H1 (cell line): ENCODE measurements at regions not wholly inside any gene's neighbourhood (a gene's known extent, or its start where the extent isn't known, plus 50 kb on each side); places are given as distances from the start of the nearest gene placed in this dataset.

Experiments
- CTCF ChIA-PET: fragments of 300-600 bp; sonication (Branson Sonifier 250); formaldehyde crosslinking; loops from one replicate; lab custom pipeline; 2021; ENCODE audit not compliant: partially characterized antibody; lab: Charles Lee
- POLR2A ChIA-PET: fragments of 300-600 bp; sonication (Branson Sonifier 250); formaldehyde crosslinking; loops from one replicate; lab custom pipeline; 2021; ENCODE audit warnings: inconsistent platforms; ENCODE audit not compliant: partially characterized antibody; lab: Charles Lee
- DNase-seq, 2 experiments: peaks; one replicate each; pipeline versions ENCODE4 v3.0.0 to v3.0.0-alpha.2; 2010 to 2022; ENCODE audit warnings: low spot score in 2 of 2, low read depth in 1 of 2, mixed read lengths in 1 of 2
- FAIRE-seq: peaks from 2 replicates; lab custom pipeline; 2011; peaks lifted over from hg19 to GRCh38; lab: Jason Lieb, UNC
- H2AFZ ChIP-seq: 2 replicates; pipeline ENCODE4 v1.8.1; 2012; ENCODE audit warnings: low read length, inconsistent platforms
- H2AK5ac ChIP-seq: 2 replicates; pipeline ENCODE4 v1.6.1; 2013; ENCODE audit warnings: low read depth, low read length
- H2BK120ac ChIP-seq: replicated peaks from 2 replicates; pipeline ENCODE3; 2013; ENCODE audit warnings: low read depth, low read length, inconsistent platforms
- H2BK12ac ChIP-seq: 2 replicates; pipeline ENCODE4 v1.6.1; 2013; ENCODE audit warnings: low read depth, low read length
- H2BK15ac ChIP-seq: 2 replicates; pipeline ENCODE4 v1.6.1; 2013; ENCODE audit warnings: low read length
- H2BK20ac ChIP-seq: 2 replicates; pipeline ENCODE4 v1.6.1; 2013; ENCODE audit warnings: low read length
- H2BK5ac ChIP-seq: 2 replicates; pipeline ENCODE4 v1.6.1; 2013; ENCODE audit warnings: low read depth, low read length
- H3K14ac ChIP-seq: 2 replicates; pipeline ENCODE4 v1.6.1; 2013; ENCODE audit warnings: inconsistent platforms; ENCODE audit not compliant: insufficient read length
- H3K18ac ChIP-seq: 2 replicates; pipeline ENCODE4 v1.6.1; 2013; ENCODE audit warnings: low read length; ENCODE audit errors: extremely low read depth
- H3K23ac ChIP-seq: 2 replicates; pipeline ENCODE4 v1.6.1; 2013; ENCODE audit warnings: inconsistent platforms; ENCODE audit not compliant: insufficient read length
- H3K23me2 ChIP-seq: 2 replicates; pipeline ENCODE4 v1.6.1; 2013; ENCODE audit warnings: low read depth, low read length
- H3K27ac ChIP-seq: 2 replicates; pipeline ENCODE4 v1.6.1; 2011; ENCODE audit warnings: low read depth, low read length, inconsistent platforms
- H3K27me3 ChIP-seq, 4 experiments: replicated peaks in 1 of 4; 1 replicate in 1 of 4; 2 replicates in 3 of 4; pipeline versions ENCODE4 v1.6.1 to v1.8.1; 2011 to 2013; ENCODE audit warnings: low read length in 3 of 4, mild to moderate bottlenecking in 3 of 4, inconsistent platforms in 2 of 4, mixed read lengths in 2 of 4, moderate library complexity in 1 of 4; ENCODE audit not compliant: control insufficient read depth in 3 of 4, insufficient read depth in 3 of 4; ENCODE audit errors: extremely low read depth in 1 of 4
- H3K36me3 ChIP-seq, 4 experiments: 2 replicates each; pipeline versions ENCODE4 v1.6.1 to v1.8.1; 2011 to 2013; ENCODE audit warnings: mild to moderate bottlenecking in 4 of 4, low read length in 3 of 4, moderate library complexity in 2 of 4, control low read depth in 1 of 4, inconsistent platforms in 1 of 4; ENCODE audit not compliant: insufficient read depth in 4 of 4, control insufficient read depth in 2 of 4
- H3K4ac ChIP-seq: replicated peaks from 2 replicates; pipeline ENCODE3; 2013; ENCODE audit warnings: low read length, low read depth, mixed read lengths, inconsistent platforms; ENCODE audit not compliant: insufficient read length
- H3K4me1 ChIP-seq, 4 experiments: replicated peaks in 1 of 4; 1 replicate in 1 of 4; 2 replicates in 3 of 4; pipeline versions ENCODE4 v1.6.1 to v1.8.1; 2011 to 2013; ENCODE audit warnings: low read length in 3 of 4, inconsistent platforms in 2 of 4, mixed read lengths in 1 of 4; ENCODE audit not compliant: insufficient read depth in 4 of 4, control insufficient read depth in 3 of 4
- H3K4me2 ChIP-seq, 2 experiments: 2 replicates each; pipeline versions ENCODE4 v1.6.1 to v1.8.1; 2011 to 2013; ENCODE audit warnings: low read depth in 2 of 2, low read length in 2 of 2, control low read depth in 1 of 2, inconsistent platforms in 1 of 2, mild to moderate bottlenecking in 1 of 2; ENCODE audit not compliant: insufficient read depth in 1 of 2
- H3K4me3 ChIP-seq, 4 experiments: fragments of 200-600, 300-600 bp in 1 of 4; sonication (generic), shearing (Covaris generic), sonication (Bioruptor Twin) in 1 of 4; 2 replicates each; pipeline versions ENCODE4 v1.5.1 to v1.8.1; 2011 to 2016; ENCODE audit warnings: low read length in 4 of 4, low read depth in 3 of 4, control low read depth in 2 of 4, inconsistent platforms in 2 of 4, mild to moderate bottlenecking in 2 of 4, mixed read lengths in 1 of 4, moderate library complexity in 1 of 4; ENCODE audit not compliant: insufficient read depth in 2 of 4; ENCODE audit errors: extremely low read depth in 1 of 4
- H3K56ac ChIP-seq: replicated peaks from 2 replicates; pipeline ENCODE3; 2013; ENCODE audit warnings: low read depth, mild to moderate bottlenecking, mixed read lengths, low read length, inconsistent platforms; ENCODE audit not compliant: insufficient read length
- H3K79me1 ChIP-seq: 2 replicates; pipeline ENCODE4 v1.6.1; 2013; ENCODE audit warnings: low read depth, low read length, control low read depth
- H3K79me2 ChIP-seq, 2 experiments: 2 replicates each; pipeline versions ENCODE4 v1.6.1 to v1.8.1; 2012 to 2013; ENCODE audit warnings: low read length in 2 of 2, mild to moderate bottlenecking in 2 of 2, inconsistent platforms in 1 of 2; ENCODE audit not compliant: insufficient read depth in 2 of 2, control insufficient read depth in 1 of 2
- H3K9ac ChIP-seq, 4 experiments: replicated peaks in 1 of 4; 1 replicate in 1 of 4; 2 replicates in 3 of 4; pipeline versions ENCODE4 v1.6.1 to v1.8.1; 2011 to 2013; ENCODE audit warnings: low read depth in 3 of 4, low read length in 3 of 4, control low read depth in 2 of 4, mild to moderate bottlenecking in 2 of 4, moderate library complexity in 2 of 4, inconsistent platforms in 1 of 4; ENCODE audit errors: extremely low read depth in 1 of 4
- H3K9me3 ChIP-seq, 2 experiments: 2 replicates each; pipeline versions ENCODE4 v1.6.1 to v1.8.1; 2012 to 2013; ENCODE audit warnings: mild to moderate bottlenecking in 2 of 2, moderate library complexity in 2 of 2, control low read depth in 1 of 2, inconsistent platforms in 1 of 2, low read depth in 1 of 2, low read length in 1 of 2, mixed read lengths in 1 of 2; ENCODE audit not compliant: insufficient read depth in 2 of 2
- H4K20me1 ChIP-seq, 2 experiments: replicated peaks in 1 of 2; 2 replicates each; pipeline versions ENCODE3 to v1.8.1; 2011 to 2013; ENCODE audit warnings: inconsistent platforms in 2 of 2, low read length in 2 of 2, mild to moderate bottlenecking in 1 of 2; ENCODE audit not compliant: insufficient read depth in 2 of 2, control insufficient read depth in 1 of 2
- H4K5ac ChIP-seq: 2 replicates; pipeline ENCODE4 v1.6.1; 2013; ENCODE audit warnings: low read length, low read depth, mixed read lengths, inconsistent platforms; ENCODE audit not compliant: insufficient read length
- H4K8ac ChIP-seq: 2 replicates; pipeline ENCODE4 v1.8.0; 2013; ENCODE audit warnings: mild to moderate bottlenecking, moderate library complexity, low read length, inconsistent platforms; ENCODE audit not compliant: insufficient read depth; ENCODE audit errors: extremely low read depth
- H4K91ac ChIP-seq: replicated peaks from 2 replicates; pipeline ENCODE3; 2013; ENCODE audit warnings: low read length, mixed read lengths, inconsistent platforms; ENCODE audit not compliant: insufficient read length
- ASH2L ChIP-seq: fragments of 200-600, 300-600 bp; sonication (generic); IDR thresholded peaks from one replicate; pipeline ENCODE4 v1.7.1; 2017; ENCODE audit warnings: low read length
- CHD1 ChIP-seq: IDR thresholded peaks from 2 replicates; pipeline ENCODE4 v1.6.1; 2012; ENCODE audit warnings: low read depth, low read length, improper control_type of control experiment
- CHD2 ChIP-seq: IDR thresholded peaks from 2 replicates; pipeline ENCODE4 v1.6.1; 2012; ENCODE audit warnings: low read length, improper control_type of control experiment
- POLR2AphosphoS5 ChIP-seq: IDR thresholded peaks from 2 replicates; pipeline ENCODE4 v1.6.1; 2011; ENCODE audit warnings: low read depth, low read length
- WGBS, 2 experiments: shearing (Covaris generic) in 1 of 2; methylation state at CpG; one replicate each; pipeline versions ENCODE4 v1.1.6 to v1.1.7; 2013 to 2015; ENCODE audit warnings: low lambda C conversion rate in 2 of 2, mixed read lengths in 2 of 2, inconsistent platforms in 1 of 2, low coverage in 1 of 2, missing lambda C conversion rate in 1 of 2; ENCODE audit not compliant: insufficient replicate concordance in 2 of 2, insufficient coverage in 1 of 2, insufficient read length in 1 of 2; ENCODE audit errors: extremely low coverage in 1 of 2, missing lambda C conversion rate in 1 of 2; 5-methylcytosine and 5-hydroxymethylcytosine counted together

GRCh38 chr5:125503946-125504345 lies 757.5 kb upstream of the ZNF608 start:
- Histone ChIP-seq H3K9me3 (0 out of 4 replicates have a peak, but pooled peaks cover 0 to 3% of the 10 kb centered on the region in 2 experiments), H3K79me1 (no peaks in the 10 kb centered on the region), H3K23ac (no peak overlapping the region), H3K4me3 (no peak overlapping the region), H4K20me1 (no peaks in the 10 kb centered on the region), H3K18ac (no peak overlapping the region), H3K4me2 (no peak overlapping the region), H4K91ac (no peak overlapping the region), H3K9ac (no peak overlapping the region), H3K79me2 (no peaks in the 10 kb centered on the region), H3K4ac (no peak overlapping the region)
- WGBS, 2 experiments, result 83% methylated on average over 5 of the region's 5 CpGs; no CpG with 5 or more reads in 1 of the 2 experiments
- TF ChIP-seq POLR2AphosphoS5 (no peak), CHD2 (no peak), CHD1 (no peak), ASH2L (no peak)
- TF ChIP-seq, all 59 proteins: peak for 0
- Histone ChIP-seq H2BK15ac (no peak overlapping the region), H2BK5ac (no peak overlapping the region), H3K56ac (no peak overlapping the region), H3K4me1 (peaks cover 0 to 9% (median 2%) of the 10 kb centered on the region in 4 experiments; a peak in 3 of 7 replicates), H2BK20ac (no peak overlapping the region), H3K27me3 (no peaks in the 10 kb centered on the region), H3K23me2 (no peaks in the 10 kb centered on the region; the same call in 1 of the 2 replicates), H3K36me3 (no peaks in the 10 kb centered on the region), H3K27ac (no peak overlapping the region), H4K5ac (no peak overlapping the region), H2AFZ (no peak overlapping the region), H2BK12ac (no peak overlapping the region), H3K14ac (no peak overlapping the region), H4K8ac (no peak overlapping the region), H2BK120ac (no peak overlapping the region), H2AK5ac (no peak overlapping the region)
- no peak for FAIRE-seq
- ChIA-PET CTCF (interaction anchor here (1.0 kb wide), 1 partner anchor 292 kb away, joined by 3 read pairs; no protein-coding TSS in a partner anchor), POLR2A (no interaction called here)
- no peak for DNase-seq
